Endodermal cell (in vitro differentiated cells): ENCODE measurements at regions not wholly inside any gene's neighbourhood (a gene's known extent, or its start where the extent isn't known, plus 50 kb on each side); places are given as distances from the start of the nearest gene placed in this dataset.

Source experiments
- DNase-seq: peaks from one replicate; pipeline ENCODE4 v3.0.0-alpha.2; 2017
- H3K27ac ChIP-seq: 2 replicates; pipeline ENCODE4 v1.5.1; 2013; ENCODE audit warnings: mild to moderate bottlenecking, low read depth, low read length, moderate library complexity
- H3K27me3 ChIP-seq: 2 replicates; pipeline ENCODE4 v1.6.1; 2013; ENCODE audit warnings: mild to moderate bottlenecking, low read length, moderate library complexity; ENCODE audit not compliant: insufficient read depth, control insufficient read depth, poor library complexity, severe bottlenecking
- H3K36me3 ChIP-seq: 2 replicates; pipeline ENCODE4 v1.7.0; 2013; ENCODE audit warnings: mild to moderate bottlenecking, low read length, moderate library complexity; ENCODE audit not compliant: control insufficient read depth, insufficient read depth
- H3K4me1 ChIP-seq: one replicate; pipeline ENCODE4 v1.7.0; 2013; ENCODE audit warnings: low read length; ENCODE audit not compliant: control insufficient read depth, insufficient read depth
- H3K4me3 ChIP-seq: 2 replicates; pipeline ENCODE4 v1.5.1; 2013; ENCODE audit warnings: mild to moderate bottlenecking, low read length, moderate library complexity
- H3K9ac ChIP-seq: 2 replicates; pipeline ENCODE4 v1.6.1; 2013; ENCODE audit warnings: mild to moderate bottlenecking, low read length, moderate library complexity; ENCODE audit not compliant: poor library complexity, severe bottlenecking; ENCODE audit errors: extremely low read depth
- H3K9me3 ChIP-seq: 2 replicates; pipeline ENCODE4 v1.6.1; 2013; ENCODE audit warnings: mild to moderate bottlenecking, low read length, moderate library complexity; ENCODE audit not compliant: control insufficient read depth
- H3K27ac Mint-ChIP-seq: 2 replicates; pipeline ENCODE4 v1.8.0; 2020; ENCODE audit warnings: mixed read lengths
- H3K27me3 Mint-ChIP-seq: 2 replicates; pipeline ENCODE4 v1.8.0; 2021; ENCODE audit warnings: mild to moderate bottlenecking, mixed read lengths; ENCODE audit not compliant: insufficient read depth
- H3K36me3 Mint-ChIP-seq: 2 replicates; pipeline ENCODE4 v1.8.0; 2020; ENCODE audit warnings: low read depth, mixed read lengths
- H3K4me1 Mint-ChIP-seq: 2 replicates; pipeline ENCODE4 v1.8.0; 2020; ENCODE audit warnings: mixed read lengths
- H3K4me3 Mint-ChIP-seq: 2 replicates; pipeline ENCODE4 v1.8.0; 2020; ENCODE audit warnings: mild to moderate bottlenecking, moderate library complexity, mixed read lengths
- H3K9me3 Mint-ChIP-seq: 2 replicates; pipeline ENCODE4 v1.8.0; 2020; ENCODE audit warnings: mild to moderate bottlenecking, mixed read lengths
- CTCF ChIP-seq: fragments of 200-600 bp; sonication (generic); conservative IDR thresholded peaks from 2 replicates; pipeline ENCODE4 v1.5.0; 2021; ENCODE audit warnings: antibody characterized with exemption, mild to moderate bottlenecking
- WGBS, 2 experiments: methylation state at CpG; one replicate each; pipeline versions ENCODE4 v1.1.5 to v1.1.7; 2013; ENCODE audit warnings: missing lambda C conversion rate in 2 of 2, mixed read lengths in 1 of 2; ENCODE audit not compliant: insufficient coverage in 1 of 2, insufficient read length in 1 of 2; 5-methylcytosine and 5-hydroxymethylcytosine counted together

GRCh38 chr13:74424455-74424854, 290.3 kb upstream of the KLF12 start:
- peaks cover 12% of the 10 kb centered on the region for H3K4me1 Mint-ChIP-seq
- Histone ChIP-seq H3K27ac (no peak overlapping the region), H3K9ac (no peak overlapping the region), H3K27me3 (no peaks in the 10 kb centered on the region), H3K36me3 (no peaks in the 10 kb centered on the region), H3K4me1 (no peaks in the 10 kb centered on the region), H3K4me3 (no peak overlapping the region), H3K9me3 (no peaks in the 10 kb centered on the region)
- WGBS, 2 experiments: 98 to 100% methylated on average over 1 to 3 of the region's 3 CpGs
- no peaks in the 10 kb centered on the region for H3K36me3 Mint-ChIP-seq
- no peak overlapping the region for H3K27ac Mint-ChIP-seq
- no peak for TF ChIP-seq CTCF
- DNase-seq: no peak
- H3K27me3 Mint-ChIP-seq: no peaks in the 10 kb centered on the region
- H3K9me3 Mint-ChIP-seq: peaks cover 5% of the 10 kb centered on the region
- H3K4me3 Mint-ChIP-seq: no peak overlapping the region

- no peaks in the 10 kb centered on the region for H3K4me1 ChIP-seq
- DNase-seq: no peak
- peaks cover 5% of the 10 kb centered on the region for H3K9me3 Mint-ChIP-seq
- H3K9ac ChIP-seq: no peak overlapping the region
- H3K36me3 Mint-ChIP-seq: no peaks in the 10 kb centered on the region
- H3K4me1 Mint-ChIP-seq: peaks cover 12% of the 10 kb centered on the region
- no peak overlapping the region for H3K27ac ChIP-seq
- no peaks in the 10 kb centered on the region for H3K9me3 ChIP-seq
- H3K27ac Mint-ChIP-seq: no peak overlapping the region
- H3K27me3 ChIP-seq: no peaks in the 10 kb centered on the region
- 90 to 100% methylated on average over 1 to 3 of the region's 3 CpGs for WGBS, 2 experiments
- no peak for TF ChIP-seq CTCF
- no peak overlapping the region for H3K4me3 Mint-ChIP-seq
- H3K4me3 ChIP-seq: no peak overlapping the region
- no peaks in the 10 kb centered on the region for H3K36me3 ChIP-seq
- H3K27me3 Mint-ChIP-seq: no peaks in the 10 kb centered on the region
These were observed 289.2 kb upstream of the KLF12 start for GRCh38 chr13:74423434-74423833.

- Mint-ChIP-seq H3K27ac (no peak overlapping the region), H3K4me3 (no peak overlapping the region)
- WGBS, 2 experiments: 85 to 89% methylated on average over 4 to 6 of the region's 6 CpGs
These were observed 280.3 kb upstream of the KLF12 start for GRCh38 chr13:74414458-74414857.

More at GRCh38 chr13:74414458-74414857, 280.3 kb upstream of the KLF12 start:
- peaks cover 9% of the 10 kb centered on the region for H3K9me3 Mint-ChIP-seq
- Histone ChIP-seq H3K36me3 (no peaks in the 10 kb centered on the region), H3K9ac (no peak overlapping the region), H3K4me3 (no peak overlapping the region), H3K27ac (no peak overlapping the region), H3K27me3 (no peaks in the 10 kb centered on the region), H3K9me3 (peaks cover 14% of the 10 kb centered on the region), H3K4me1 (no peaks in the 10 kb centered on the region)
- H3K4me1 Mint-ChIP-seq: no peaks in the 10 kb centered on the region
- TF ChIP-seq CTCF: no peak
- H3K36me3 Mint-ChIP-seq: no peaks in the 10 kb centered on the region
- H3K27me3 Mint-ChIP-seq: no peaks in the 10 kb centered on the region
- DNase-seq: no peak
